DND-41 (cell line): ENCODE measurements at regions not wholly inside any gene's neighbourhood (a gene's known extent, or its start where the extent isn't known, plus 50 kb on each side); places are given as distances from the start of the nearest gene placed in this dataset.

Source experiments
- ATAC-seq: fragments of 200-7000 bp; cut with Tn5 transposase; 3 replicates; pipeline ENCODE4 v1.9.1; 2021; ENCODE audit warnings: low read depth; ENCODE audit not compliant: insufficient read depth
- DNase-seq: peaks from one replicate; pipeline ENCODE4 v3.0.0-alpha.2; 2020
- H2AFZ ChIP-seq: 2 replicates; pipeline ENCODE4 v1.6.0; 2012; ENCODE audit warnings: low read depth, low read length
- H3K27ac ChIP-seq: 2 replicates; pipeline ENCODE4 v1.5.1; 2012; ENCODE audit warnings: low read length, inconsistent platforms
- H3K27me3 ChIP-seq: fragments of 200-600 bp; sonication (generic); 2 replicates; pipeline ENCODE4 v1.6.0; 2012; ENCODE audit warnings: low read length, mild to moderate bottlenecking, inconsistent platforms; ENCODE audit not compliant: insufficient read depth, poor library complexity
- H3K36me3 ChIP-seq: 2 replicates; pipeline ENCODE4 v1.5.1; 2012; ENCODE audit warnings: low read length, inconsistent platforms; ENCODE audit not compliant: insufficient read depth
- H3K4me1 ChIP-seq: 2 replicates; pipeline ENCODE4 v1.5.1; 2012; ENCODE audit warnings: mild to moderate bottlenecking, low read length; ENCODE audit not compliant: insufficient read depth
- H3K4me2 ChIP-seq: 2 replicates; pipeline ENCODE4 v1.6.0; 2012; ENCODE audit warnings: mild to moderate bottlenecking, moderate library complexity, low read length, inconsistent platforms; ENCODE audit not compliant: insufficient read depth
- H3K4me3 ChIP-seq, 2 experiments: fragments of 200-600 bp in 1 of 2; shearing (Covaris generic) in 1 of 2; 2 replicates each; pipeline ENCODE4 v1.5.1; 2012 to 2016; ENCODE audit warnings: inconsistent platforms in 2 of 2, low read length in 2 of 2, mild to moderate bottlenecking in 2 of 2, low read depth in 1 of 2, moderate library complexity in 1 of 2
- H3K79me2 ChIP-seq: 2 replicates; pipeline ENCODE4 v1.6.0; 2012; ENCODE audit warnings: low read length, inconsistent platforms; ENCODE audit not compliant: insufficient read depth
- H3K9ac ChIP-seq: 2 replicates; pipeline ENCODE4 v1.6.0; 2012; ENCODE audit warnings: low read depth, mild to moderate bottlenecking, inconsistent platforms, low read length, moderate library complexity
- H3K9me3 ChIP-seq: 2 replicates; pipeline ENCODE4 v1.5.1; 2012; ENCODE audit warnings: low read length, moderate library complexity, mild to moderate bottlenecking, inconsistent platforms; ENCODE audit not compliant: insufficient read depth, severe bottlenecking
- H4K20me1 ChIP-seq: 2 replicates; pipeline ENCODE4 v1.6.0; 2012; ENCODE audit warnings: low read length; ENCODE audit not compliant: insufficient read depth
- EZH2 ChIP-seq: IDR thresholded peaks from 3 replicates; pipeline ENCODE4 v1.6.1; 2012; ENCODE audit warnings: borderline replicate concordance, low read depth, mild to moderate bottlenecking, moderate library complexity, low read length, inconsistent platforms; ENCODE audit not compliant: severe bottlenecking
- TF ChIP-seq, protein P1 (sequence below): IDR thresholded peaks from 2 replicates; pipeline ENCODE4 v1.5.1; 2012; ENCODE audit warnings: borderline replicate concordance, low read length, moderate library complexity, mild to moderate bottlenecking; ENCODE audit not compliant: poor library complexity, severe bottlenecking; ENCODE audit errors: extremely low read depth

DNA sequence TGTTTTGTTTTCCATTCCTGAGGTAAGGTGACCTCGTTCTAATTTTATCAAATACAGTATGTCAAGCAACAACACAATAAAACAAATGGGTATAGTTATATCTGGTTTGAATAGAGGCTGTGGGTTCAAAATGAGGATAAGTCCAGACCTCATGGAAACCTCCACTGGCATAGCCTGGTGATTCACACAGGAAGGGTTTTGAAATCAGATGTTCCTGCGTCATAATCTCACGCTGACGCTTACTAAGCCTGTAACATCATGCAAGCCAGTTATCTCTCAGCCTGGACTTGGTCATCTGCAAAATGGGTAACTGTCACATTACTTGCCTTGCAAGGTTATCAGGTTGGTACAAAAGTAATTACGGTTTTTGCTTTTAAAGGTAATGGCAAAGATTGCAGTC lies 1056.3 kb upstream of the EEF2KMT start:
- Histone ChIP-seq H3K4me1 (no peaks in the 10 kb centered on the region), H3K79me2 (no peaks in the 10 kb centered on the region), H3K27ac (no peak overlapping the region), H3K4me3 (no peak overlapping the region), H3K9ac (no peak overlapping the region), H3K9me3 (no peaks in the 10 kb centered on the region), H3K27me3 (no peaks in the 10 kb centered on the region), H4K20me1 (no peaks in the 10 kb centered on the region), H3K36me3 (no peaks in the 10 kb centered on the region), H2AFZ (no peak overlapping the region), H3K4me2 (no peak overlapping the region)
- TF ChIP-seq, protein P1, sequence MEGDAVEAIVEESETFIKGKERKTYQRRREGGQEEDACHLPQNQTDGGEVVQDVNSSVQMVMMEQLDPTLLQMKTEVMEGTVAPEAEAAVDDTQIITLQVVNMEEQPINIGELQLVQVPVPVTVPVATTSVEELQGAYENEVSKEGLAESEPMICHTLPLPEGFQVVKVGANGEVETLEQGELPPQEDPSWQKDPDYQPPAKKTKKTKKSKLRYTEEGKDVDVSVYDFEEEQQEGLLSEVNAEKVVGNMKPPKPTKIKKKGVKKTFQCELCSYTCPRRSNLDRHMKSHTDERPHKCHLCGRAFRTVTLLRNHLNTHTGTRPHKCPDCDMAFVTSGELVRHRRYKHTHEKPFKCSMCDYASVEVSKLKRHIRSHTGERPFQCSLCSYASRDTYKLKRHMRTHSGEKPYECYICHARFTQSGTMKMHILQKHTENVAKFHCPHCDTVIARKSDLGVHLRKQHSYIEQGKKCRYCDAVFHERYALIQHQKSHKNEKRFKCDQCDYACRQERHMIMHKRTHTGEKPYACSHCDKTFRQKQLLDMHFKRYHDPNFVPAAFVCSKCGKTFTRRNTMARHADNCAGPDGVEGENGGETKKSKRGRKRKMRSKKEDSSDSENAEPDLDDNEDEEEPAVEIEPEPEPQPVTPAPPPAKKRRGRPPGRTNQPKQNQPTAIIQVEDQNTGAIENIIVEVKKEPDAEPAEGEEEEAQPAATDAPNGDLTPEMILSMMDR: no peak
- TF ChIP-seq EZH2: no peak
- no peak for ATAC-seq
- DNase-seq: no peak

DNA sequence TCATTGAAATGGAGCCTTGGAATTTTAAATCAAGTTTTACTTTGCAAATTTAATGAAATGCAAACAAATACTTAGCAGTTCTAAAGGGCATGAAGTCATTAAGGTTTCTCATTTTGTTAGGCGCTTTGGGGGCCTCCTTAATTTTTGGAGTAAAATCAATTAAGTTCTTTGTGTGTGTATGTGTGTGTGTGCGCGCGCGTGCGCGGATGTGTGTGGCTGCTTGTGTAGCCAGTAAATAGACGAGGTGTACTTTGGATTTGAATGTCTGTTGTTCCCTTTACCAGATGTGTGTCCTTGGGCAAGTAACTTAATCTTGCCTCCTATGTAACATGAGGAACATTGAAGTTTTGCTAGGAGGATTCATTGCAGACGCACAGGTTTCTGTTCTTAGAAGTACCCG lies 1051.4 kb upstream of the EEF2KMT start:
- Histone ChIP-seq H3K4me3 (no peak overlapping the region), H3K27ac (no peak overlapping the region), H3K9ac (no peak overlapping the region), H3K9me3 (peaks cover 4% of the 10 kb centered on the region), H3K36me3 (no peaks in the 10 kb centered on the region), H3K27me3 (no peaks in the 10 kb centered on the region), H3K4me2 (no peak overlapping the region), H3K79me2 (no peaks in the 10 kb centered on the region), H2AFZ (no peak overlapping the region), H4K20me1 (no peaks in the 10 kb centered on the region), H3K4me1 (no peaks in the 10 kb centered on the region)
- no peak for DNase-seq
- ATAC-seq: no peak
- TF ChIP-seq, protein P1: no peak
- no peak for TF ChIP-seq EZH2

DNA sequence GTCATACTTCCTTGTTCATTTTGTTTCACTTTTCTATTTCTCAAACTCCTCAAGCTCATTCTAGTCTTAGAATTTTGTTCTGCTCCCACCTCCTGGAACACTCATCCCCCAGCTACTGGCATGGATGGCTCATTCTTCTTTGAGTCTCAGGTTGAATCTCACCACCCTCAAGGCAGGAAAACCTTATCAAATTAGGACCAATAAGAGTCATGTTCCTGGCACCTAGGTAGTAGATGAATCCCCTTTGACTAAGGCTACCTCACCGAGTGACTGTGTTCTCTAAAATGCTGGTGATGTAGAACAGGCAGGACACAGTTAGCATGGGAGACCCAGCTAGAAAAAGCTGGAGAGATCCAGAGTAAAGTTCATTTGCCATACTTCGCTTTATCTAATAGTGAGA lies 1050.8 kb upstream of the EEF2KMT start:
- Histone ChIP-seq H3K79me2 (no peaks in the 10 kb centered on the region), H3K9me3 (peaks cover 4% of the 10 kb centered on the region), H3K27me3 (no peaks in the 10 kb centered on the region), H3K36me3 (no peaks in the 10 kb centered on the region), H3K27ac (no peak overlapping the region), H4K20me1 (no peaks in the 10 kb centered on the region), H3K9ac (no peak overlapping the region), H2AFZ (no peak overlapping the region), H3K4me2 (no peak overlapping the region), H3K4me1 (no peaks in the 10 kb centered on the region), H3K4me3 (no peak overlapping the region)
- ATAC-seq (no peak), DNase-seq (no peak)
- TF ChIP-seq, protein P1: no peak
- no peak for TF ChIP-seq EZH2

DNA sequence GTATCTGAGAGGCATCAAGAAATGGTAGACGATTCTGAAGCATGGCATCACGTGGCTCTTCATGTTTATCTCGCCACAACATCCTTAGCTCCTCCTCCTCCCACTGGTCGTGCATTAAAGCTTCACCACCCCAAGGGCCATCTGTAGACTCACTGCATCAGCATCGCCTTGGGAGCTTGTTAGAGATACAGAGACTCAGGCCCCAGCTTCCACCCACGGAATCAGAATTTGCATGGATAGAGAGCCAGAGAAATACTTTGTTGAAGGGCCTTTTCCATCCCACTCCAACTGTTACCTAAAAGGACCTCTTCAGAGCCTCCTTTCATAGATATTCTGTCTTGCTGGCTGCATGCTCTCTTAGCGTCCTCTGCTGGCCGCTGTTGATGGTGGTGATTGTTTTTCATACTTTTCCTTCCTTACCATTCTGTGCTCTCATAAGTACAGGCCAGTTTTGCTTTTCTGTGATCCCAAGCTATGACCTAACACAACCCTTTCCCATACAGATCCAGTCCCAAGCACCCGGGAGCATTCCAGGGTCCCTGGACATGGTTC lies 1049.4 kb upstream of the EEF2KMT start:
- ATAC-seq (no peak), DNase-seq (no peak)
- no peak overlapping the region for H2AFZ ChIP-seq

More for the DNA sequence above, 1049.4 kb upstream of the EEF2KMT start:
- Histone ChIP-seq H4K20me1 (no peaks in the 10 kb centered on the region), H3K9me3 (peaks cover 4% of the 10 kb centered on the region), H3K36me3 (no peaks in the 10 kb centered on the region), H3K4me2 (no peak overlapping the region), H3K27ac (no peak overlapping the region), H3K4me1 (no peaks in the 10 kb centered on the region), H3K27me3 (no peaks in the 10 kb centered on the region), H3K4me3 (no peak overlapping the region), H3K79me2 (no peaks in the 10 kb centered on the region), H3K9ac (no peak overlapping the region)
- TF ChIP-seq EZH2: no peak
- TF ChIP-seq, protein P1: no peak
